OCI-LY3 (cell line): ENCODE measurements at regions not wholly inside any gene's neighbourhood (a gene's known extent, or its start where the extent isn't known, plus 50 kb on each side); places are given as distances from the start of the nearest gene placed in this dataset.

Experiments
- H2AFZ ChIP-seq: fragments of 200-600, 300-600 bp; shearing (Covaris generic); 2 replicates; pipeline ENCODE4 v1.6.0; 2014; ENCODE audit warnings: antibody characterized with exemption, low read depth, low read length
- H3K27ac ChIP-seq: fragments of 200-600, 300-600 bp; sonication (generic); 2 replicates; pipeline ENCODE4 v1.5.1; 2014; ENCODE audit warnings: mild to moderate bottlenecking, low read length, moderate library complexity, mixed read lengths
- H3K27me3 ChIP-seq: fragments of 200-600, 300-600 bp; sonication (generic); 2 replicates; pipeline ENCODE4 v1.6.1; 2014; ENCODE audit warnings: low read depth, low read length, mixed read lengths
- H3K36me3 ChIP-seq: fragments of 200-600, 300-600 bp; sonication (generic); replicated peaks from 2 replicates; pipeline ENCODE3; 2014; ENCODE audit warnings: low read depth, low read length, mixed read lengths
- H3K4me1 ChIP-seq: fragments of 300-600, 200-600 bp; sonication (generic); 2 replicates; pipeline ENCODE4 v1.6.1; 2014; ENCODE audit warnings: low read length, mixed read lengths
- H3K4me2 ChIP-seq: fragments of 200-600, 300-600 bp; sonication (generic); 2 replicates; pipeline ENCODE4 v1.6.1; 2014; ENCODE audit warnings: low read length, mixed read lengths
- H3K4me3 ChIP-seq: fragments of 300-600, 200-600 bp; sonication (generic); 2 replicates; pipeline ENCODE4 v1.5.1; 2014; ENCODE audit warnings: antibody characterized with exemption, mild to moderate bottlenecking, low read length, moderate library complexity
- H3K79me2 ChIP-seq: fragments of 300-600, 200-600 bp; shearing (Covaris generic); 2 replicates; pipeline ENCODE4 v1.6.1; 2014; ENCODE audit warnings: mild to moderate bottlenecking, low read length, mixed read lengths
- H3K9ac ChIP-seq: fragments of 300-600, 200-600 bp; shearing (Covaris generic); 2 replicates; pipeline ENCODE4 v1.6.0; 2014; ENCODE audit warnings: mild to moderate bottlenecking, low read length, moderate library complexity
- H3K9me3 ChIP-seq: fragments of 200-600, 300-600 bp; shearing (Covaris generic); 2 replicates; pipeline ENCODE4 v1.6.1; 2014; ENCODE audit warnings: low read length, mixed read lengths; ENCODE audit not compliant: insufficient read depth
- H4K20me1 ChIP-seq: fragments of 200-600, 300-600 bp; sonication (generic); 2 replicates; pipeline ENCODE4 v1.6.1; 2016; ENCODE audit warnings: low read length, mixed read lengths; ENCODE audit not compliant: insufficient read depth
- EZH2phosphoT487 ChIP-seq: fragments of 200-600 bp; shearing (Covaris generic); IDR thresholded peaks from 2 replicates; pipeline ENCODE4 v1.6.1; 2018; ENCODE audit warnings: antibody characterized with exemption, mixed run types, low read depth
- TF ChIP-seq, protein P1 (sequence below): fragments of 200-600, 300-600 bp; sonication (generic); IDR thresholded peaks from 2 replicates; pipeline ENCODE4 v1.5.1; 2014; ENCODE audit warnings: antibody characterized with exemption, low read length, low read depth

DNA sequence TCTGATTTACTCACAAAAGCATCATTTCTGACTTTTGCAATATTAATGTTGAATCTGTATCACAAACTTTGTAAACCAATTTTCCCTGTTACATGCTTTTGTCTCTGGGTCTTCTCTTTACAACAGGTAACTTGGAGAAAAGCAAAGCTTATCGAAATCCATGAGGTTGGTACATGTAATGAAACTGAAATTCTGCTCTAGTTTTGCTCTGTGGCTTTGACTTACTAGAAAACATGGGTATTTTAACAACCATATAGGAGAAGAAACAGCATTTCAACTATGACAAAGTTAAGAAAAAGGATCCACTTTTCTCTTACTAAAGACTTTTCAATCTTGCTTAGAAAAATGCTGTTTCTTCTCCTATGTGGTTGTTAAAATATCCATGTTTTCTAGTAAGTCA, 645.8 kb downstream of the STIM2 start:
- H3K36me3 ChIP-seq: no peaks in the 10 kb centered on the region
- H2AFZ ChIP-seq: no peak overlapping the region
- no peak overlapping the region for H3K27ac ChIP-seq
- no peaks in the 10 kb centered on the region for H3K79me2 ChIP-seq
- H3K4me3 ChIP-seq: no peak overlapping the region
- H3K4me2 ChIP-seq: no peak overlapping the region
- no peak overlapping the region for H3K9ac ChIP-seq
- H3K27me3 ChIP-seq: no peaks in the 10 kb centered on the region
- no peaks in the 10 kb centered on the region for H3K4me1 ChIP-seq
- no peaks in the 10 kb centered on the region for H4K20me1 ChIP-seq
- H3K9me3 ChIP-seq: no peaks in the 10 kb centered on the region
- TF ChIP-seq EZH2phosphoT487: no peak
- TF ChIP-seq, protein P1, sequence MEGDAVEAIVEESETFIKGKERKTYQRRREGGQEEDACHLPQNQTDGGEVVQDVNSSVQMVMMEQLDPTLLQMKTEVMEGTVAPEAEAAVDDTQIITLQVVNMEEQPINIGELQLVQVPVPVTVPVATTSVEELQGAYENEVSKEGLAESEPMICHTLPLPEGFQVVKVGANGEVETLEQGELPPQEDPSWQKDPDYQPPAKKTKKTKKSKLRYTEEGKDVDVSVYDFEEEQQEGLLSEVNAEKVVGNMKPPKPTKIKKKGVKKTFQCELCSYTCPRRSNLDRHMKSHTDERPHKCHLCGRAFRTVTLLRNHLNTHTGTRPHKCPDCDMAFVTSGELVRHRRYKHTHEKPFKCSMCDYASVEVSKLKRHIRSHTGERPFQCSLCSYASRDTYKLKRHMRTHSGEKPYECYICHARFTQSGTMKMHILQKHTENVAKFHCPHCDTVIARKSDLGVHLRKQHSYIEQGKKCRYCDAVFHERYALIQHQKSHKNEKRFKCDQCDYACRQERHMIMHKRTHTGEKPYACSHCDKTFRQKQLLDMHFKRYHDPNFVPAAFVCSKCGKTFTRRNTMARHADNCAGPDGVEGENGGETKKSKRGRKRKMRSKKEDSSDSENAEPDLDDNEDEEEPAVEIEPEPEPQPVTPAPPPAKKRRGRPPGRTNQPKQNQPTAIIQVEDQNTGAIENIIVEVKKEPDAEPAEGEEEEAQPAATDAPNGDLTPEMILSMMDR: no peak

DNA sequence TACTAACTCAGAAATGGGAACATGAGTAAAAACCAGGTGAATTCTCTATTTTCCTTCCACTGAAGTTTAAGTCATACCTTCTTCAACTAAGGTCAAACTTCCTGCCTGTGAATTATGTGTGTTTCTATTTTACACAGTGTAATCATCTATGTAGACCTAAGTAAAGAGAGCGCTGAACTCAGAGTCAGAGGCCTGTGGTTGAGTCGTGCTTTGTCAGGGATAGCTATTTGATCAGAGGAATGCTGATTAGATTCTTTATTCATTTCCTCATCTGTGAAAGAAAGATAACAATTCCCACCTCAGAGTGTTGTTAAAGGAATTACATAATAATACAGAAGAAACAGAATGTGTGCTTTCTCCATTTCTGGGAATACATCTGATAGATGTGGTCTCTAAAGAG, 654.1 kb downstream of the STIM2 start:
- Histone ChIP-seq H3K4me1 (no peaks in the 10 kb centered on the region), H3K9ac (no peak overlapping the region), H3K4me2 (no peak overlapping the region), H3K27me3 (no peaks in the 10 kb centered on the region), H3K9me3 (no peaks in the 10 kb centered on the region), H3K36me3 (no peaks in the 10 kb centered on the region), H3K4me3 (no peak overlapping the region), H3K27ac (no peak overlapping the region), H3K79me2 (no peaks in the 10 kb centered on the region), H4K20me1 (no peaks in the 10 kb centered on the region), H2AFZ (no peak overlapping the region)
- TF ChIP-seq, protein P1: no peak
- TF ChIP-seq EZH2phosphoT487: no peak

DNA sequence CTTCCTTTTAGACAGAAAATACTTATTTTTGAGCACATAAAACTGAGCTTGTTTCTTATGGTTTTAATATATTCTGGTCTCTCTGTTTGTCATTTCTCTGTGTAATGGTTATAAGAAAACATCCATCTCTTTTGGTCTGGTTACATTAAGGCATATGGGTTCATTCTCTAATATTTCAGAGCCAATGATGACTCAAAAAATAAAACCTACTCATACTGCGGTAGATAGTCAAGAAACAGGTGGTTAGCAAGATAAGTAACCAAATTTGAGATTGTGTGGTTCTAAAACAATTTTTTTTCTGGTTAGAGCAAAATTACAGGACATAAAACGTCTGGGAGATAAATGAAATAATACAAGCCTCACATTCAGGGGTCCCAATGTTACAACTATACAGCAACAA, 654.5 kb downstream of the STIM2 start:
- Histone ChIP-seq H3K4me3 (no peak overlapping the region), H3K4me1 (no peaks in the 10 kb centered on the region), H3K27me3 (no peaks in the 10 kb centered on the region), H3K79me2 (no peaks in the 10 kb centered on the region), H3K9me3 (no peaks in the 10 kb centered on the region), H2AFZ (no peak overlapping the region), H3K36me3 (no peaks in the 10 kb centered on the region), H4K20me1 (no peaks in the 10 kb centered on the region), H3K4me2 (no peak overlapping the region), H3K9ac (no peak overlapping the region), H3K27ac (no peak overlapping the region)
- TF ChIP-seq EZH2phosphoT487: no peak
- TF ChIP-seq, protein P1: no peak

DNA sequence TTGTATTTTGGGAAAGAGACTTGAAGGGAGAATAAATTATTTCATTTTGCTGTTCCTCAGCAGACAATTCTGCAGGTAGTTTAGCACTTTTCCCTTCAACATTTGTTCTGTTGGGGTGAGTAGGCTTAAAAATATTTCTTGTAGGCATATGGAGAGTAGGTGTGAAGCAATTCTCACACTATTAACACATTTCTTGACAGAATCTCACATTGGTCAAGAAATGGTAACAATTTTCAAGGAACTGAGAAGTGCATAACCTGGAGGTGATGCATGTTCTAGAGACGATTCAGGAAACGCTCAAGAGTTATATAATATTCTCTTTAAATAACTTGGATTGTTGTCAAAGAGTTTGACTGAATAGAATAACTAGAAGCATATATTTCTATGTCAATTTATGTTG, 658.2 kb downstream of the STIM2 start:
- Histone ChIP-seq H3K27ac (no peak overlapping the region), H4K20me1 (no peaks in the 10 kb centered on the region), H3K9ac (no peak overlapping the region), H3K4me2 (no peak overlapping the region), H3K27me3 (no peaks in the 10 kb centered on the region), H3K9me3 (no peaks in the 10 kb centered on the region), H3K4me1 (no peaks in the 10 kb centered on the region), H2AFZ (no peak overlapping the region), H3K36me3 (no peaks in the 10 kb centered on the region), H3K79me2 (no peaks in the 10 kb centered on the region), H3K4me3 (no peak overlapping the region)
- no peak for TF ChIP-seq EZH2phosphoT487
- TF ChIP-seq, protein P1: no peak
